GM12872 (cell line): ENCODE measurements at regions not wholly inside any gene's neighbourhood (a gene's known extent, or its start where the extent isn't known, plus 50 kb on each side); places are given as distances from the start of the nearest gene placed in this dataset.

Source experiments
- TF ChIP-seq, protein P1 (sequence below): IDR thresholded peaks from 3 replicates; pipeline ENCODE4 v1.5.1; 2011; ENCODE audit warnings: low read depth, mild to moderate bottlenecking, low read length, moderate library complexity; ENCODE audit not compliant: insufficient read depth

DNA sequence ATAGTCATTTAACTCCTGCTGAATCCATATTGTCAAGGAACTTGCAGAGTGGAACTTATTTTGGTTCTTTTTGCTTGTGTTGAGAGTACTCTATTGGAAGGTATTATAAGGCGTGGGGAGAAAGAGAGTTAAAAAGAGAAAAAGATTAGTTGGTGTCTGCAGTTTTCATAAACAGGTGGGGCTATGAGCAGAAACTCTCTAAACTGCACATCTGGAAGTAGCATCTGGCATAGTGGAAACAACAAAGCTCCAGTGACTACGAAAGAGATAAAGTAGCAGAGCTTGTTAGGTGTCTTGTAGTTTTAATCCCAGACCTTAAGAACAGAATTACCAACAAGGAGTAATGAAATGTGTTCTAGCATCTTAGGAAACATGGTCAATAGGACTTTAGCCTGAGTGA is 148.8 kb upstream of the SGO1 start:
- TF ChIP-seq, protein P1, sequence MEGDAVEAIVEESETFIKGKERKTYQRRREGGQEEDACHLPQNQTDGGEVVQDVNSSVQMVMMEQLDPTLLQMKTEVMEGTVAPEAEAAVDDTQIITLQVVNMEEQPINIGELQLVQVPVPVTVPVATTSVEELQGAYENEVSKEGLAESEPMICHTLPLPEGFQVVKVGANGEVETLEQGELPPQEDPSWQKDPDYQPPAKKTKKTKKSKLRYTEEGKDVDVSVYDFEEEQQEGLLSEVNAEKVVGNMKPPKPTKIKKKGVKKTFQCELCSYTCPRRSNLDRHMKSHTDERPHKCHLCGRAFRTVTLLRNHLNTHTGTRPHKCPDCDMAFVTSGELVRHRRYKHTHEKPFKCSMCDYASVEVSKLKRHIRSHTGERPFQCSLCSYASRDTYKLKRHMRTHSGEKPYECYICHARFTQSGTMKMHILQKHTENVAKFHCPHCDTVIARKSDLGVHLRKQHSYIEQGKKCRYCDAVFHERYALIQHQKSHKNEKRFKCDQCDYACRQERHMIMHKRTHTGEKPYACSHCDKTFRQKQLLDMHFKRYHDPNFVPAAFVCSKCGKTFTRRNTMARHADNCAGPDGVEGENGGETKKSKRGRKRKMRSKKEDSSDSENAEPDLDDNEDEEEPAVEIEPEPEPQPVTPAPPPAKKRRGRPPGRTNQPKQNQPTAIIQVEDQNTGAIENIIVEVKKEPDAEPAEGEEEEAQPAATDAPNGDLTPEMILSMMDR = no peak

DNA sequence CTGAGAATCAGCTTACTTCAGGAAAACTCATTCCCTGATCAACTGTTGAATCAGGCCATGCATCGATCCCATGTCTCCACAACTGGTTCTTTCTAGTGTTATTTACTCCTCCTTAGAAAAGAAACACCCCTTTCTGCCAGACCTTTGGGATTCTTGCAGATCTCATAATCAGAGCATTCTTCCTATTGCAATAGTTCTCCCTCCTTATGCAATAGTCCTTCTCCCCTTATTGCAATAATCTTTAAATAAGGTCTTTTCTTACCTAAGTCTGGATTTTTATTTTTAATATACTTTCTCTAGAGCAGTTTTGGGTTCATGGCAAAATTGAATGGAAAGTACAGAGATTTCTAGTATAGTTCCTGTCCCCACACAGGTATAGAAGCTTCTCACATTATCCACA is 141.9 kb upstream of the SGO1 start:
- TF ChIP-seq, protein P1 = no peak

DNA sequence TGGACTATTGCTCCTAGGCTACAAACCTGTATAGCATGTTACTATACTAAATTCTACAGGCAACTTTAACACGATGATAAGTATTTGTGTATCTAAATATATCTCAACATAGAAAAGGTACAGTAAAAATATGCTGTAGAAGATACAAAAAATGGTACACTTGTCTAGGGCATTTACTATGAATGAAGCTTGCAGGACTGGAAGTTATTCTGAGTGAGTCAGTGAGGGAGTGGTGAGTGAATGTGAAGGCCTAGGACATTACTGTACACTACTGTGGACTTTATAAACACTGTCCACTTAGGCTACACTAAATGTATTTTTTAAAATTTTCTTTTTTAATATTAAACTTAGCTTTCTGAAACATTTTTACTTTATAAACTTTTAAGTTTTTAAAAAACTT is 140.5 kb upstream of the SGO1 start:
- TF ChIP-seq, protein P1 = no peak

DNA sequence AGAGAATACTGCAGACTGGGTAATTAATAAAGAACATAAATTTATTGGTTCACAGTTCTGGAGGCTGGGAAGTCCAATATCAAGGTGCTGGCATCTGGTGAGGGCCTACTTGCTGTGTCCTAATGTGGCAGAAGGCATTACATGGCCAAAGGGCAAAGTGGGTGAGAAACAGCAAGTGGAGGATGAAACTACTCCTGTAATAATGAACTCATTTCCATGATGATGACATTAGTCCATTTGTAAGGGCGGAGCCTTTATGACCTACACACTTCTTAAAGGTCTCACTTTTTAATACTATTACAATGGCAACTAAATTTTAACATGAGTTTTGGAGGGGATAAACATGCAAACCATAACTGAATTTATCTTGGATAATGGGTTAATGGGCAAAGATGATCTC is 139.6 kb upstream of the SGO1 start:
- TF ChIP-seq, protein P1 = no peak

DNA sequence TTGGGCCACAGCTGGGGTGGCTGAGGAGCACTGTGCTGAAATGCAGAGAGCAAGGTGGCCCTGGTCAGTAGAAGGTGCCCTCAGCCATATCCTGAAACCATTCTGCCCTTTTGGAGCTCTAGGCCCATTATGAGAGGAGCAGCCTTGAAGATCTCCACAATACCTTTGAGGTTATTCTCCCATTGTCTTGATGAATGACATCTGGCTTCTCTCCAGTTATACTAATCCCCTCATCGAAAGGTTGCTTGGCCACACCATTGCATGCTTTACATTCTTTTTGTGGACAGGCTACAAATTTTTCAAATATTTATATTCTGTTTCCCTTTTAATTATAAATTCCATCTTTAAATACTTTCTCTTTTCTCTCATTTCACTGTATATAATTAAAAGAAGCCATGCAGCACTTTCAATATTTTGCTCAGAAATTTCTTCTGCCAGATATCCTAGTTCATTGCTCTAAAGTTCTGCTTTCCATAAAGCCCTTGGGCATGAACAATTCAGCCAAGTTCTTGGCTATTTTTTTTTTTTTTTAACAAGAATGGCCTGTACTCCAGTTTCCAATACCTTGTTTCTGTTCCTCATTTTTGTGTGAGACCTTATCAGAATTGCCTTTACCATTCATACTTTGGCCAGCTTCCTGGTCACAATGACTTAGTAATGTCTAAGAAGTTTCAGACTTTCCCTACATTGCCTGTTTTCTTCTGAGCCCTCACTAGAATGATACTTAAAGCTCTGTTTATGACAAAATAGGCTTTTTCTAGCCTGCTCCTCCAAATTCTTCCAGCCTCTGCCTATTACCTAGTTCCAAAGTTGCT is 138.9 kb upstream of the SGO1 start:
- TF ChIP-seq, protein P1 = no peak

DNA sequence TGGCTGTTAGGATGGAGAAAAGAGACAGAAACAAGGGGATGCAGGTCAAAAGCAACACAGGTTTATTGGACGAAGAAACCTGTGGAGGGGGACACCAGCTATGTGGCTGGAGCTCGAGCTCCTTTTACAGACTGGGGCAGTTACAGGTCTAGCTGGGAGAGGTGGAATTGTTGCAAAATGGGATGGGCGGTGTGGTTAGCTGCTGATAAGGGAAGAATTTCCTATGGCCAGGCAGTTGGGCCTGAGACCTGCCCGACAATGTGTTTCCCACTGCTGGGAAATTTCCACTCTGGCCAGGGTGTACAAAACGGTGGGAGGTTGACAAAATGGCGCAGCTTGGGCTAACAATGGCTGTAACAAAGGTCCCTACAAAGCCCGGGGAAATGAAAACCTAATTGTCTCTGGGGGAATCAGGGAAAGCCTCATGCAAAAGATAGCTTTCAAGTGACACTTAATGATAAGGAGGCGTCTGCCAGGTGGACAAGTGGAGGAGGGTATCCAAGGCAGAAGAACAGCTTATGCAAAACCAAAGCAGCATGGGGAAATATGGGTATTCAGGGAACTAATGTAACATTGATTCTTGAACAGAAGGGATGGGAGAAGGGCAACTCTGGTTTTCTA is 137.4 kb upstream of the SGO1 start:
- TF ChIP-seq, protein P1 = no peak

DNA sequence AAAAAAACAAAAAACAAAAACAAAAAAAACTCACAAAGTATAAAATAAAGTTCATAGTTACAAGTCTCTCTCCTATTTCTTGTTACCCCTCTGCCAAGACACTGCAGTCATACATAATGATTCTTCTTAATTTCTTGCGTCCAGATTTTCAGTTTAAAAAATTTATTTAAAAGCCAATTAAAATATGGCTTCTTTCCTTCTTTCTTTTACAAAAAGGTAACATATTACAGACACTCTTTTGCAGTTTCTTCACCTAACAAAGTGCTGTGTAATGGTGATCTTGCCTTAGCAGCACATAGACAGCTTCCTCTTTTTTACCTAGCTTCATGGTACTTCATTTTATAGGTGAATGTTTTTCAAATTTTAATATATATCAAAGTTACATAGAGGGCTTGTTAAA is 136.1 kb upstream of the SGO1 start:
- TF ChIP-seq, protein P1 = no peak
